Duodenal mucosa (tissue), 2 donors: ENCODE measurements at regions not wholly inside any gene's neighbourhood (a gene's known extent, or its start where the extent isn't known, plus 50 kb on each side); places are given as distances from the start of the nearest gene placed in this dataset.

ENCODE experiments used
- H3K27ac ChIP-seq: one replicate; pipeline ENCODE4 v1.7.0; 2013; ENCODE audit warnings: low read depth, low read length
- H3K27me3 ChIP-seq, 2 donors: one replicate each; pipeline ENCODE4 v1.7.0; 2013; ENCODE audit warnings: low read length in 2 of 2, control low read depth in 1 of 2; ENCODE audit not compliant: insufficient read depth in 2 of 2, control insufficient read depth in 1 of 2
- H3K36me3 ChIP-seq, 2 donors: one replicate each; pipeline ENCODE4 v1.7.0; 2013; ENCODE audit warnings: low read length in 2 of 2, control low read depth in 1 of 2; ENCODE audit not compliant: insufficient read depth in 2 of 2, control insufficient read depth in 1 of 2
- H3K4me1 ChIP-seq, 2 donors: one replicate each; pipeline ENCODE4 v1.7.0; 2013; ENCODE audit warnings: low read length in 2 of 2, control low read depth in 1 of 2; ENCODE audit not compliant: insufficient read depth in 2 of 2, control insufficient read depth in 1 of 2
- H3K4me3 ChIP-seq, 2 donors: one replicate each; pipeline ENCODE4 v1.7.0; 2013; ENCODE audit warnings: low read length in 2 of 2, low read depth in 1 of 2
- H3K9ac ChIP-seq, 2 donors: one replicate each; pipeline ENCODE4 v1.7.0; 2013; ENCODE audit warnings: low read length in 2 of 2, low read depth in 1 of 2
- H3K9me3 ChIP-seq, 2 donors: one replicate each; pipeline ENCODE4 v1.7.0; 2013; ENCODE audit warnings: low read length in 2 of 2, control low read depth in 1 of 2; ENCODE audit not compliant: control insufficient read depth in 1 of 2

- no peaks in the 10 kb centered on the region for H3K27me3 ChIP-seq
- H3K4me1 ChIP-seq = no peaks in the 10 kb centered on the region
- H3K9ac ChIP-seq = no peak overlapping the region
- H3K27ac ChIP-seq = no peak overlapping the region
- no peaks in the 10 kb centered on the region for H3K36me3 ChIP-seq
- no peaks in the 10 kb centered on the region for H3K9me3 ChIP-seq
- no peak overlapping the region for H3K4me3 ChIP-seq
Observed at GRCh38 chr14:98269533-98269932, 1002.5 kb downstream of the BCL11B start.

DNA sequence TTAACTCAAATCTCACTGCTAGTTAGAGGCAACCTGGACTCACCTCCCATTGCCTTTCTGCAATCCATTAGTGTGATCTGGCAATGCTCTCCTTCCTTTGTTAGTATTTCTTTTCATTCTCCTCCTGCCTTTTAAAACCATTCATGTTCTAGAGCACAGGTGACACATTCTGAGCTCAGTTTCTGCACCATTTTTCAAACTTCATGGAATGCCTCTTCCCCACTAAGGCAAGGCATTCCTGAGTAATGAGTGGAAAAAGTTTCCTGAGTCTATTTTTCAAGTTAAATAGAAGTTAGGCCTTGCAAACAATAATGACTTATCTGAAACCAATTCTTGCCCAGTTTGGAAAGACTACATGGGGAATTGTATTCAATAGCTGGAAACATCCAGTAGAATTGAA is 1001.8 kb downstream of the BCL11B start:
- H3K9me3 ChIP-seq = no peaks in the 10 kb centered on the region
- H3K27ac ChIP-seq = no peak overlapping the region
- H3K9ac ChIP-seq = no peak overlapping the region
- H3K4me3 ChIP-seq = no peak overlapping the region
- H3K27me3 ChIP-seq = no peaks in the 10 kb centered on the region
- no peaks in the 10 kb centered on the region for H3K36me3 ChIP-seq
- H3K4me1 ChIP-seq = no peaks in the 10 kb centered on the region

GRCh38 chr14:98274596-98274995 is 997.4 kb downstream of the BCL11B start:
- H3K27me3 ChIP-seq = no peaks in the 10 kb centered on the region
- H3K4me1 ChIP-seq = no peaks in the 10 kb centered on the region
- no peaks in the 10 kb centered on the region for H3K9me3 ChIP-seq
- no peak overlapping the region for H3K27ac ChIP-seq
- no peak overlapping the region for H3K4me3 ChIP-seq
- no peak overlapping the region for H3K9ac ChIP-seq
- H3K36me3 ChIP-seq = no peaks in the 10 kb centered on the region

DNA sequence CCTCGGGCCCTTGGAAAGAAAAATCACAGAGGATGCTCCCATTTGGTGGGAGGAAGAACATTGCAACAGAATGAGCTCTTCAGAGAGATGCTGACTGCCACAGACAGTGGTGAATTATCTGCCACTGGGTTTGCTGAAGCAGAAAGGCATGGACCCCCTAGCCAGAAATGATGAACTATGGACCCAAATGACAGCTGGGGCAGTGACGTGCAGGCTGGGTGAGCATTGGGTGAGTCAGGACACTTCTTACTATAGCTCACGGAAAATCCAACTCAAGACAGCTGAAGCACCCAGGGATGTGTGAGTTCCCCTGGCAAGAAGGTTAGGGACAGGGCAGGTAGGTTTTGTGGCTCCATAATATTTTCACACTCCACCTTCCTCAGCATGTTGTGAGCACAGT is 993.2 kb downstream of the BCL11B start:
- H3K27me3 ChIP-seq = no peaks in the 10 kb centered on the region
- no peaks in the 10 kb centered on the region for H3K36me3 ChIP-seq
- H3K27ac ChIP-seq = no peak overlapping the region
- H3K9me3 ChIP-seq = no peaks in the 10 kb centered on the region
- no peak overlapping the region for H3K9ac ChIP-seq
- no peak overlapping the region for H3K4me3 ChIP-seq
- no peaks in the 10 kb centered on the region for H3K4me1 ChIP-seq

DNA sequence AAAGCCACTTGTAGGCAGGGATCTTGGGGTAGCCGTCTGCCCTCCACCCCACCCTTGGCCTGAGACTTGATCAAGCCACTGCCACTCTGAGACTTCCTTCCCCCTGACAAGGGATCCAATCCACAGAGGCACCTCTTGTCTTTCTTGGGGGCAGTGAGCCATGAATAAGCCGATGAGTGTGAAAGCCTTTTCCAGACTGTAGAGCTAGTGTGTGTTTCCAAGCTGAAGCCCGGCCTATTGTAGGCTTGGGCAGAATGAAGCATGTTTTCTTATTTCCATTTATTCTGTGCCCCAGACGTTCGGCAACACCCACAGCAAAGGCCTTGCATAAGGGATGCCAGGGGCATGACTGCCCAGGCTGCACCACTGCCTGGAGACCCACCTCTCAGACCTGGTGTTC is 991.6 kb downstream of the BCL11B start:
- Histone ChIP-seq H3K27ac (no peak overlapping the region), H3K9me3 (no peaks in the 10 kb centered on the region), H3K9ac (no peak overlapping the region), H3K4me3 (no peak overlapping the region), H3K4me1 (no peaks in the 10 kb centered on the region), H3K36me3 (no peaks in the 10 kb centered on the region), H3K27me3 (no peaks in the 10 kb centered on the region)

DNA sequence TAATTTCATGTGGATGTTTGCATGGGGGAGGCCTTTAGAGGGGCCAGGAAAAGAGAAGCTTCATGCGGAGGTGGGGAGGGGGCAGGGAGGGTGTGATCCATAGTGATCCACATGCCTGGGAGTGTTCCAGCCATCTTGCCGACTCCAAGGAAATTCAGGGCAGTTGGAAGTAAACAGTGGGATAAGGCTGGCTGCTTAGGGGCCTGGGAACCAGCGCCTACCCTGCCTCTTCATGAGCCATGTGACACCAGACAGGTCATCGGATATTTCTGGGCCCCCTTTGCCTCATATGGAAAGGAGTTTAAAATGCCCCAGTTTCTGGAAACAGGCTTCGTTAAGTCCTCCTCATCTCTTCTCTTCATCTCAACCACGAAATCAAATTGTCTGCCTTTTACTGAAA is 983.2 kb downstream of the BCL11B start:
- Histone ChIP-seq H3K9me3 (peaks cover 0 to 2% of the 10 kb centered on the region in 2 donors), H3K36me3 (no peaks in the 10 kb centered on the region), H3K4me1 (no peaks in the 10 kb centered on the region), H3K9ac (no peak overlapping the region), H3K27me3 (no peaks in the 10 kb centered on the region), H3K4me3 (no peak overlapping the region), H3K27ac (no peak overlapping the region)

DNA sequence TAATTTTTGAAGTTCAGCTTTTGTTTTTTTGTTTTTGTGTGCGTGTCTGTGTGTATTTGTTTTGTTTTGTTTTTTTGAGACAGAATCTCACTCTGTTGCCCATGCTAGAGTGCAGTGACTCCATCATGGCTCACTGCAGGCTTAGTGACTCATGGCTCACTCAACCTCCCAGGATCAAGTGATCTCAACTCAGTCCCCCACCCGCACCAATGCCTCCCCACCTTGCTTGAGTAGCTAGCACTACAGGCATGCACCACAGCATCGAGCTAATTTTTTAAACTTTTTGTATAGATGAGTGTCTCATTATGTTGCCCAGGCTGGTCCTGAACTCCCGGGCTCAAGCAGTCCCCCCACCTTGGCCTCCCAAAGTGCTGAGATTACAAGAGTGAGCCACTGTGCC is 981.4 kb downstream of the BCL11B start:
- Histone ChIP-seq H3K27me3 (no peaks in the 10 kb centered on the region), H3K4me1 (no peaks in the 10 kb centered on the region), H3K9me3 (peaks cover 0 to 2% of the 10 kb centered on the region in 2 donors), H3K36me3 (no peaks in the 10 kb centered on the region), H3K9ac (no peak overlapping the region), H3K27ac (no peak overlapping the region), H3K4me3 (no peak overlapping the region)

- Histone ChIP-seq H3K27ac (no peak overlapping the region), H3K9me3 (no peaks in the 10 kb centered on the region), H3K9ac (no peak overlapping the region), H3K36me3 (no peaks in the 10 kb centered on the region), H3K4me3 (no peak overlapping the region), H3K27me3 (no peaks in the 10 kb centered on the region), H3K4me1 (no peaks in the 10 kb centered on the region)
Observed at GRCh38 chr14:98292191-98292590, 979.8 kb downstream of the BCL11B start.

GRCh38 chr14:98293576-98293975 is 978.4 kb downstream of the BCL11B start:
- no peak overlapping the region for H3K27ac ChIP-seq
- no peaks in the 10 kb centered on the region for H3K27me3 ChIP-seq
- H3K9me3 ChIP-seq = no peaks in the 10 kb centered on the region
- no peaks in the 10 kb centered on the region for H3K36me3 ChIP-seq
- H3K4me1 ChIP-seq = no peaks in the 10 kb centered on the region
- H3K9ac ChIP-seq = no peak overlapping the region
- no peak overlapping the region for H3K4me3 ChIP-seq

DNA sequence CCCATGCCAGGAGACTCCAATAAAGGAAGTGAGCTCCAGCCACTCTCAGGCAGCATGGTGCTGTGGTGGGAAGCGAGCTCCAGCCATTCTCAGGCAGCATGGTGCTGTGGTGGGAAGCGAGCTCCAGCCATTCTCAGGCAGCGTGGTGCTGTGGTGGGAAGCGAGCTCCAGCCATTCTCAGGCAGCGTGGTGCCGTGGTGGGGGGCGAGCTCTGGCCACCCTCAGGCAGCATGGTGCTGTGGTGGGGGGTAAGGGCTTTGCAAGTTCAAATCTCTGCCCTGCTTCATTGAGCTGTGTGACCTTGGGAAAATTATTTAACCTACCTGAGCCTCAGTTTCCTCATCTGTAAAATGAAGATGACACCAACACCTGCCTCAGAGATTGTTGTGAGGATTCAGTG is 975.1 kb downstream of the BCL11B start:
- Histone ChIP-seq H3K27ac (no peak overlapping the region), H3K9ac (no peak overlapping the region), H3K36me3 (no peaks in the 10 kb centered on the region), H3K4me1 (no peaks in the 10 kb centered on the region), H3K9me3 (no peaks in the 10 kb centered on the region), H3K27me3 (no peaks in the 10 kb centered on the region), H3K4me3 (no peak overlapping the region)

- Histone ChIP-seq H3K9ac (no peak overlapping the region), H3K27ac (no peak overlapping the region), H3K36me3 (no peaks in the 10 kb centered on the region), H3K4me3 (no peak overlapping the region), H3K9me3 (no peaks in the 10 kb centered on the region), H3K4me1 (no peaks in the 10 kb centered on the region), H3K27me3 (no peaks in the 10 kb centered on the region)
Observed at GRCh38 chr14:98297567-98297966, 974.4 kb downstream of the BCL11B start.
